HepG2 (cell line): ENCODE measurements at regions not wholly inside any gene's neighbourhood (a gene's known extent, or its start where the extent isn't known, plus 50 kb on each side); places are given as distances from the start of the nearest gene placed in this dataset.

ENCODE experiments used
- CEBPB ChIP-seq: IDR thresholded peaks from 2 replicates; pipeline ENCODE4 v1.6.1; 2011; ENCODE audit warnings: low read depth, low read length, improper control_type of control experiment, borderline replicate concordance
- HDAC6 ChIP-seq: fragments of 200-600 bp; sonication (generic); IDR thresholded peaks from 2 replicates; pipeline ENCODE4 v1.7.0; 2017; ENCODE audit warnings: mild to moderate bottlenecking, antibody characterized with exemption, low read length, low read depth
- JUNB ChIP-seq: sonication (generic); formaldehyde crosslinking; IDR thresholded peaks from 2 replicates; pipeline ENCODE4 v1.8.0; 2022; ENCODE audit warnings: missing genetic modification reagents, mild to moderate bottlenecking, borderline replicate concordance
- NFYB ChIP-seq: sonication (generic); formaldehyde crosslinking; IDR thresholded peaks from 2 replicates; pipeline ENCODE4 v1.4.0; 2020; ENCODE audit warnings: missing genetic modification reagents
- POLR2AphosphoS5 ChIP-seq: IDR thresholded peaks from 2 replicates; pipeline ENCODE4 v1.6.1; 2012; ENCODE audit warnings: low read depth, low read length
- THAP11 ChIP-seq: IDR thresholded peaks from 2 replicates; pipeline ENCODE4 v1.6.1; 2016; ENCODE audit warnings: missing biosample characterization, missing genetic modification reagents
- ZSCAN9 ChIP-seq: IDR thresholded peaks from 2 replicates; pipeline ENCODE4 v1.6.1; 2016; ENCODE audit warnings: borderline replicate concordance
- TF ChIP-seq, protein P1 (sequence below): sonication (generic); formaldehyde crosslinking; IDR thresholded peaks from 2 replicates; pipeline ENCODE4 v1.5.0; 2020; ENCODE audit warnings: mild to moderate bottlenecking, missing genetic modification reagents, moderate library complexity
- TF ChIP-seq, protein P2 (sequence below): sonication (generic); formaldehyde crosslinking; IDR thresholded peaks from 2 replicates; pipeline ENCODE4 v1.8.0; 2022; ENCODE audit warnings: missing genetic modification reagents, mild to moderate bottlenecking, moderate library complexity, borderline replicate concordance

DNA sequence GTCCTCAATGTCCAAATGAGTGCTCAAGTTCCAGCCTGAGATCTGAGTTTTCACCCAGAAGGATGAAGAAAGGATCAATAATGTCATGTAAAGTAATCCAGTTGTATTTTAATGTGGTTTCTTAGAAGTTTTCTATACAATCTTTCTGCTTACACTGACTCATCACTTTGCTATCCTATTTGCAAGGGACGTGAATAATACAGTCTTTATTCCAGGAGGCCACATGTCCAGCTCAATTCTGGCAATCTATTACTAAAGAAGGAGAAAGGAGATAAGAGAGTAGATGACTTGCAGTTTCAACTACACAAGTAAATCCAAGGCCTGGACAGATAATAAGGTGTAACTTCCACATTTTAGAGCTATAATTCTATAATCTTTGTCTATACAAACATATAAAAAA lies 601.1 kb upstream of the SETBP1 start:
- TF ChIP-seq CEBPB (no peak), HDAC6 (no peak), ZSCAN9 (CRISPR knock-in tag) (no peak), POLR2AphosphoS5 (no peak), THAP11 (CRISPR knock-in tag) (no peak), JUNB (CRISPR knock-in tag) (no peak), NFYB (CRISPR knock-in tag) (no peak)
- TF ChIP-seq, protein P1, sequence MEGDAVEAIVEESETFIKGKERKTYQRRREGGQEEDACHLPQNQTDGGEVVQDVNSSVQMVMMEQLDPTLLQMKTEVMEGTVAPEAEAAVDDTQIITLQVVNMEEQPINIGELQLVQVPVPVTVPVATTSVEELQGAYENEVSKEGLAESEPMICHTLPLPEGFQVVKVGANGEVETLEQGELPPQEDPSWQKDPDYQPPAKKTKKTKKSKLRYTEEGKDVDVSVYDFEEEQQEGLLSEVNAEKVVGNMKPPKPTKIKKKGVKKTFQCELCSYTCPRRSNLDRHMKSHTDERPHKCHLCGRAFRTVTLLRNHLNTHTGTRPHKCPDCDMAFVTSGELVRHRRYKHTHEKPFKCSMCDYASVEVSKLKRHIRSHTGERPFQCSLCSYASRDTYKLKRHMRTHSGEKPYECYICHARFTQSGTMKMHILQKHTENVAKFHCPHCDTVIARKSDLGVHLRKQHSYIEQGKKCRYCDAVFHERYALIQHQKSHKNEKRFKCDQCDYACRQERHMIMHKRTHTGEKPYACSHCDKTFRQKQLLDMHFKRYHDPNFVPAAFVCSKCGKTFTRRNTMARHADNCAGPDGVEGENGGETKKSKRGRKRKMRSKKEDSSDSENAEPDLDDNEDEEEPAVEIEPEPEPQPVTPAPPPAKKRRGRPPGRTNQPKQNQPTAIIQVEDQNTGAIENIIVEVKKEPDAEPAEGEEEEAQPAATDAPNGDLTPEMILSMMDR (CRISPR knock-in tag): no peak
- TF ChIP-seq, protein P2, sequence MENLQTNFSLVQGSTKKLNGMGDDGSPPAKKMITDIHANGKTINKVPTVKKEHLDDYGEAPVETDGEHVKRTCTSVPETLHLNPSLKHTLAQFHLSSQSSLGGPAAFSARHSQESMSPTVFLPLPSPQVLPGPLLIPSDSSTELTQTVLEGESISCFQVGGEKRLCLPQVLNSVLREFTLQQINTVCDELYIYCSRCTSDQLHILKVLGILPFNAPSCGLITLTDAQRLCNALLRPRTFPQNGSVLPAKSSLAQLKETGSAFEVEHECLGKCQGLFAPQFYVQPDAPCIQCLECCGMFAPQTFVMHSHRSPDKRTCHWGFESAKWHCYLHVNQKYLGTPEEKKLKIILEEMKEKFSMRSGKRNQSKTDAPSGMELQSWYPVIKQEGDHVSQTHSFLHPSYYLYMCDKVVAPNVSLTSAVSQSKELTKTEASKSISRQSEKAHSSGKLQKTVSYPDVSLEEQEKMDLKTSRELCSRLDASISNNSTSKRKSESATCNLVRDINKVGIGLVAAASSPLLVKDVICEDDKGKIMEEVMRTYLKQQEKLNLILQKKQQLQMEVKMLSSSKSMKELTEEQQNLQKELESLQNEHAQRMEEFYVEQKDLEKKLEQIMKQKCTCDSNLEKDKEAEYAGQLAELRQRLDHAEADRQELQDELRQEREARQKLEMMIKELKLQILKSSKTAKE: no peak
